ENCODE measurements at regions not wholly inside any gene's neighbourhood (a gene's known extent, or its start where the extent isn't known, plus 50 kb on each side); places are given as distances from the start of the nearest gene placed in this dataset.

- Histone ChIP-seq H3K4me3 (no peak overlapping the region), H3K9me3 (no peaks in the 10 kb centered on the region), H3K27me3 (ENCODE audit: low read depth) (no peaks in the 10 kb centered on the region), H3K4me1 (no peaks in the 10 kb centered on the region), H3K36me3 (no peaks in the 10 kb centered on the region), H3K27ac (no peak overlapping the region)
- no peak for TF ChIP-seq CTCF (IDR thresholded peaks at IDR 0.05)
- no peak for DNase-seq
- intact Hi-C loops (cut with DNase I), result no loop called here
- ATAC-seq, result no peak
These were observed 160.2 kb downstream of the CYYR1 start for GRCh38 chr21:26412885-26413284.

GRCh38 chr21:26409735-26410134, 163.4 kb downstream of the CYYR1 start:
- no peak for ATAC-seq
- H3K4me3 ChIP-seq, result no peak overlapping the region
- intact Hi-C loops (cut with DNase I), result no loop called here
- H3K4me1 ChIP-seq, result no peaks in the 10 kb centered on the region
- no peaks in the 10 kb centered on the region for H3K27me3 ChIP-seq (ENCODE audit: low read depth)
- no peak overlapping the region for H3K27ac ChIP-seq
- TF ChIP-seq CTCF (IDR thresholded peaks at IDR 0.05), result no peak
- DNase-seq, result no peak
- H3K9me3 ChIP-seq, result no peaks in the 10 kb centered on the region
- no peaks in the 10 kb centered on the region for H3K36me3 ChIP-seq

- Histone ChIP-seq H3K9me3 (no peaks in the 10 kb centered on the region), H3K4me3 (no peak overlapping the region), H3K27me3 (ENCODE audit: low read depth) (no peaks in the 10 kb centered on the region), H3K36me3 (no peaks in the 10 kb centered on the region), H3K4me1 (no peaks in the 10 kb centered on the region), H3K27ac (no peak overlapping the region)
- ATAC-seq (no peak), DNase-seq (no peak)
- no peak for TF ChIP-seq CTCF (IDR thresholded peaks at IDR 0.05)
- intact Hi-C loops (cut with DNase I), result no loop called here
These were observed 164.6 kb downstream of the CYYR1 start for GRCh38 chr21:26408511-26408910.

GRCh38 chr21:26406526-26406925, 166.6 kb downstream of the CYYR1 start:
- intact Hi-C loops (cut with DNase I), result no loop called here
- Histone ChIP-seq H3K9me3 (no peaks in the 10 kb centered on the region), H3K27ac (no peak overlapping the region), H3K27me3 (ENCODE audit: low read depth) (no peaks in the 10 kb centered on the region), H3K36me3 (no peaks in the 10 kb centered on the region), H3K4me1 (no peaks in the 10 kb centered on the region), H3K4me3 (no peak overlapping the region)
- TF ChIP-seq CTCF (IDR thresholded peaks at IDR 0.05), result no peak
- no peak for DNase-seq
- ATAC-seq, result no peak

GRCh38 chr21:26405735-26406361, 167.2 kb downstream of the CYYR1 start:
- DNase-seq (no peak), ATAC-seq (peak; percentile 16 to 56)
- Histone ChIP-seq H3K4me3 (no peak overlapping the region), H3K36me3 (no peaks in the 10 kb centered on the region), H3K27ac (no peak overlapping the region), H3K27me3 (ENCODE audit: low read depth) (no peaks in the 10 kb centered on the region), H3K9me3 (no peaks in the 10 kb centered on the region), H3K4me1 (no peaks in the 10 kb centered on the region)
- TF ChIP-seq CTCF (IDR thresholded peaks at IDR 0.05), result no peak
- intact Hi-C loops (cut with DNase I), result no loop called here

Data from lower lobe of right lung (tissue), 2 donors.